ENCODE measurements at regions not wholly inside any gene's neighbourhood (a gene's known extent, or its start where the extent isn't known, plus 50 kb on each side); places are given as distances from the start of the nearest gene placed in this dataset.

- WGBS (ENCODE audit: missing lambda C conversion rate), result 71% methylated on average over 8 of the region's 9 CpGs
- Histone ChIP-seq H3K4me2 (no peak overlapping the region), H3K9me3 (no peaks in the 10 kb centered on the region), H3K4me1 (no peaks in the 10 kb centered on the region), H3K4me3 (no peak overlapping the region), H3K27ac (no peak overlapping the region)
- FAIRE-seq (no peak), DNase-seq (ENCODE audit: low read depth in 1 of 2, low spot score in 1 of 2) (no peak), ATAC-seq (no peak)
- TF ChIP-seq CHD2 (IDR thresholded peaks at IDR 0.05; ENCODE audit: low read length, partially characterized antibody), result no peak
- no peak for TF ChIP-seq JUN (IDR thresholded peaks at IDR 0.05)
- no peak for TF ChIP-seq RCOR1 (IDR thresholded peaks at IDR 0.05; ENCODE audit: low read depth, low read length)
- TF ChIP-seq HES2 (IDR thresholded peaks at IDR 0.05), result no peak
- TF ChIP-seq MYC (IDR thresholded peaks at IDR 0.05; ENCODE audit: borderline replicate concordance, low read length), result no peak
- TF ChIP-seq KDM1A (IDR thresholded peaks at IDR 0.05; ENCODE audit: low read depth), result no peak
- POLR2A ChIA-PET, result no interaction called here
- CTCF ChIA-PET, result interaction anchor here (1.2 kb wide), 1 partner anchor 29 kb away, joined by 3 read pairs; no protein-coding TSS in a partner anchor
Observed at GRCh38 chr22:44401783-44402110, 89.0 kb upstream of the SHISAL1 start.

GRCh38 chr22:44400763-44401060 is 88.0 kb upstream of the SHISAL1 start:
- no peaks in the 10 kb centered on the region for H3K4me1 ChIP-seq
- no peak overlapping the region for H3K4me3 ChIP-seq
- no peak overlapping the region for H3K4me2 ChIP-seq
- FAIRE-seq (no peak), DNase-seq (ENCODE audit: low read depth in 1 of 2, low spot score in 1 of 2) (no peak), ATAC-seq (no peak)
- 61% methylated on average over 3 of the region's 3 CpGs for WGBS (ENCODE audit: missing lambda C conversion rate)
- TF ChIP-seq HES2 (IDR thresholded peaks at IDR 0.05) (no peak), BCL3 (IDR thresholded peaks at IDR 0.05) (no peak), CEBPB (IDR thresholded peaks at IDR 0.05) (no peak), CTCF (IDR thresholded peaks at IDR 0.05) (no peak), HDAC2 (IDR thresholded peaks at IDR 0.05) (no peak), ATOH8 (CRISPR knock-in tag; IDR thresholded peaks at IDR 0.05; ENCODE audit: low read depth) (no peak), PHF8 (IDR thresholded peaks at IDR 0.05; ENCODE audit: borderline replicate concordance, low read depth) (no peak), ELK1 (IDR thresholded peaks at IDR 0.05; ENCODE audit: low read depth, low read length) (no peak), NPAS2 (CRISPR knock-in tag; IDR thresholded peaks at IDR 0.05; ENCODE audit: borderline replicate concordance) (no peak), RNF2 (IDR thresholded peaks at IDR 0.05; ENCODE audit: borderline replicate concordance, low read depth) (no peak), SREBF2 (IDR thresholded peaks at IDR 0.05) (no peak), HOXA7 (CRISPR knock-in tag; IDR thresholded peaks at IDR 0.05) (no peak), HOXB5 (CRISPR knock-in tag; IDR thresholded peaks at IDR 0.05) (no peak), CBX8 (IDR thresholded peaks at IDR 0.05) (no peak), HEYL (CRISPR knock-in tag; IDR thresholded peaks at IDR 0.05) (no peak), FOSB (CRISPR knock-in tag; IDR thresholded peaks at IDR 0.05) (no peak), CHD4 (IDR thresholded peaks at IDR 0.05; ENCODE audit: borderline replicate concordance) (no peak), FOSL2 (IDR thresholded peaks at IDR 0.05) (no peak), FOSL2 (CRISPR knock-in tag; IDR thresholded peaks at IDR 0.05) (no peak), PBX3 (IDR thresholded peaks at IDR 0.05) (no peak)
- CTCF ChIA-PET, result interaction anchor here (0.7 kb wide), 1 partner anchor 355 kb away, joined by 3 read pairs; no protein-coding TSS in a partner anchor
- no peak overlapping the region for H3K27ac ChIP-seq
- POLR2A ChIA-PET, result no interaction called here
- no peaks in the 10 kb centered on the region for H3K9me3 ChIP-seq
